OCI-LY7 (cell line): ENCODE measurements at regions not wholly inside any gene's neighbourhood (a gene's known extent, or its start where the extent isn't known, plus 50 kb on each side); places are given as distances from the start of the nearest gene placed in this dataset.

Source experiments
- BruUV-seq: library from RNA; stranded (reverse); fragments of 400-500 nt; replicated peaks from 2 replicates; lab custom pipeline; 2021; lab: Mats Ljungman, UMichigan
- CTCF ChIA-PET: fragments of 300-600 bp; sonication (Branson Sonifier 250); formaldehyde crosslinking; loops from one replicate; lab custom pipeline; 2022; ENCODE audit warnings: antibody characterized with exemption; ENCODE audit not compliant: unreplicated experiment; lab: Charles Lee
- POLR2A ChIA-PET: fragments of 300-600 bp; sonication (Branson Sonifier 250); formaldehyde crosslinking; loops from one replicate; lab custom pipeline; 2022; ENCODE audit warnings: antibody characterized with exemption; lab: Charles Lee
- DNase-seq: peaks from one replicate; pipeline ENCODE4 v3.0.0-alpha.2; 2015; ENCODE audit warnings: low spot score
- H2AFZ ChIP-seq: fragments of 200-600 bp; sonication (generic), shearing (Covaris generic); 2 replicates; pipeline ENCODE4 v1.6.1; 2014; ENCODE audit warnings: mild to moderate bottlenecking, antibody characterized with exemption, low read length, moderate library complexity
- H3K27ac ChIP-seq: fragments of 200-600 bp; sonication (generic); 2 replicates; pipeline ENCODE4 v1.5.1; 2014; ENCODE audit warnings: mixed run types, low read depth, mild to moderate bottlenecking, moderate library complexity, low read length, inconsistent platforms; ENCODE audit not compliant: poor library complexity, severe bottlenecking
- H3K36me3 ChIP-seq: fragments of 200-600 bp; sonication (generic); 2 replicates; pipeline ENCODE4 v1.6.1; 2014; ENCODE audit warnings: mild to moderate bottlenecking, antibody characterized with exemption, low read length, moderate library complexity, mixed read lengths; ENCODE audit not compliant: insufficient read depth
- H3K4me1 ChIP-seq: fragments of 200-600 bp; sonication (generic); 2 replicates; pipeline ENCODE4 v1.5.1; 2014; ENCODE audit warnings: mild to moderate bottlenecking, low read length; ENCODE audit not compliant: insufficient read depth, poor library complexity, severe bottlenecking
- H3K4me2 ChIP-seq: fragments of 200-600 bp; sonication (generic); 2 replicates; pipeline ENCODE4 v1.6.1; 2014; ENCODE audit warnings: mild to moderate bottlenecking, low read length
- H3K4me3 ChIP-seq: fragments of 200-600 bp; sonication (generic); 2 replicates; pipeline ENCODE4 v1.5.1; 2014; ENCODE audit warnings: mild to moderate bottlenecking, low read depth, low read length; ENCODE audit not compliant: poor library complexity, severe bottlenecking
- H3K79me2 ChIP-seq: fragments of 200-600 bp; sonication (generic); 2 replicates; pipeline ENCODE4 v1.6.1; 2016; ENCODE audit warnings: low read depth, mild to moderate bottlenecking, low read length, moderate library complexity, mixed read lengths; ENCODE audit not compliant: insufficient read depth
- H3K9me2 ChIP-seq: fragments of 200-600 bp; sonication (generic); 2 replicates; pipeline ENCODE4 v1.6.1; 2016; ENCODE audit warnings: mild to moderate bottlenecking, low read length, mixed read lengths; ENCODE audit not compliant: insufficient read depth
- H3K9me3 ChIP-seq: fragments of 200-600 bp; sonication (generic); 2 replicates; pipeline ENCODE4 v1.6.1; 2014; ENCODE audit warnings: mild to moderate bottlenecking, mixed run types, low read length, mixed read lengths
- H4K20me1 ChIP-seq: fragments of 200-600 bp; sonication (generic); 2 replicates; pipeline ENCODE4 v1.6.1; 2014; ENCODE audit warnings: mild to moderate bottlenecking, antibody characterized with exemption, low read length, moderate library complexity, mixed read lengths; ENCODE audit not compliant: insufficient read depth
- CTCF ChIP-seq: fragments of 200-600 bp; sonication (generic); conservative IDR thresholded peaks from 2 replicates; pipeline ENCODE4 v1.5.1; 2014; ENCODE audit warnings: mild to moderate bottlenecking, antibody characterized with exemption, low read length, moderate library complexity, mixed read lengths
- EZH2phosphoT487 ChIP-seq: fragments of 200-600 bp; sonication (generic); IDR thresholded peaks from 2 replicates; pipeline ENCODE4 v1.6.1; 2018; ENCODE audit warnings: low read depth, borderline replicate concordance, mild to moderate bottlenecking, mixed run types, antibody characterized with exemption, low read length, moderate library complexity, mixed read lengths
- intact Hi-C: fragments of 100-400 bp; cut with micrococcal nuclease; formaldehyde crosslinking; loops from one replicate; pipeline ENCODE4 v1.10.0; 2022; ENCODE audit not compliant: unreplicated experiment

GRCh38 chr20:48455651-48456365 is 372.0 kb downstream of the PREX1 start:
- H3K4me1 ChIP-seq: peaks cover 4% of the 10 kb centered on the region
- BruUV-seq: no TSS peak
- H4K20me1 ChIP-seq: no peaks in the 10 kb centered on the region
- ChIA-PET POLR2A (no interaction called here), CTCF (no interaction called here)
- H2AFZ ChIP-seq: no peak overlapping the region
- DNase-seq: no peak
- H3K4me2 ChIP-seq: no peak overlapping the region
- no peaks in the 10 kb centered on the region for H3K9me2 ChIP-seq
- H3K27ac ChIP-seq: no peak overlapping the region
- H3K36me3 ChIP-seq: no peaks in the 10 kb centered on the region
- TF ChIP-seq CTCF: no peak
- H3K79me2 ChIP-seq: no peaks in the 10 kb centered on the region
- H3K9me3 ChIP-seq: no peaks in the 10 kb centered on the region
- H3K4me3 ChIP-seq: no peak overlapping the region
- intact Hi-C loops: no loop called here

GRCh38 chr20:48454671-48455490 is 372.9 kb downstream of the PREX1 start:
- no peaks in the 10 kb centered on the region for H3K36me3 ChIP-seq
- CTCF ChIA-PET: no interaction called here
- intact Hi-C loops: no loop called here
- no peaks in the 10 kb centered on the region for H3K9me3 ChIP-seq
- H4K20me1 ChIP-seq: no peaks in the 10 kb centered on the region
- BruUV-seq: no TSS peak
- H3K4me3 ChIP-seq: no peak overlapping the region
- no peaks in the 10 kb centered on the region for H3K9me2 ChIP-seq
- POLR2A ChIA-PET: no interaction called here
- H3K4me2 ChIP-seq: no peak overlapping the region
- no peak for DNase-seq
- no peak overlapping the region for H2AFZ ChIP-seq
- no peak for TF ChIP-seq EZH2phosphoT487
- no peak for TF ChIP-seq CTCF
- no peaks in the 10 kb centered on the region for H3K4me1 ChIP-seq
- H3K27ac ChIP-seq: no peak overlapping the region
- H3K79me2 ChIP-seq: no peaks in the 10 kb centered on the region
